ENCODE measurements at regions not wholly inside any gene's neighbourhood (a gene's known extent, or its start where the extent isn't known, plus 50 kb on each side); places are given as distances from the start of the nearest gene placed in this dataset.

DNA sequence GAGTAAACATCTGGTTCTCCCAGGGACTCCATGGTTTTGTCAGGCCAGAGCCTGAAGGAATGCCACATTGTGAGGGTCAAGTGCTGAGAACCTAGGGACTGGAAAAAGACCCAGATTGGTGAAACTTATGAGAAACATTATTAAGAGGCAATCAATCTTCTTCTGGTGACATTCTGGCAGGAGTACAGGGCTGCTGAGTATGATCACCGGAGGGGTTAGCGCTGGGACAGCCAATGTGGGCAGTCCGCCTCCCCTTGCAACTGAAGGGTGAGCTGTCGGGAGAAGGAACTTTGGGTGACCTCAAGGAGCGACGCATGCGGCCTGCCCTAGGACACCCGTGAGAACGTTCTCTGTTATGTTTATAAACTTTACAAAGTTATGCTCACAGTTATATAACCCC is 429.0 kb downstream of the LMO4 start:
- TF ChIP-seq, protein P1, sequence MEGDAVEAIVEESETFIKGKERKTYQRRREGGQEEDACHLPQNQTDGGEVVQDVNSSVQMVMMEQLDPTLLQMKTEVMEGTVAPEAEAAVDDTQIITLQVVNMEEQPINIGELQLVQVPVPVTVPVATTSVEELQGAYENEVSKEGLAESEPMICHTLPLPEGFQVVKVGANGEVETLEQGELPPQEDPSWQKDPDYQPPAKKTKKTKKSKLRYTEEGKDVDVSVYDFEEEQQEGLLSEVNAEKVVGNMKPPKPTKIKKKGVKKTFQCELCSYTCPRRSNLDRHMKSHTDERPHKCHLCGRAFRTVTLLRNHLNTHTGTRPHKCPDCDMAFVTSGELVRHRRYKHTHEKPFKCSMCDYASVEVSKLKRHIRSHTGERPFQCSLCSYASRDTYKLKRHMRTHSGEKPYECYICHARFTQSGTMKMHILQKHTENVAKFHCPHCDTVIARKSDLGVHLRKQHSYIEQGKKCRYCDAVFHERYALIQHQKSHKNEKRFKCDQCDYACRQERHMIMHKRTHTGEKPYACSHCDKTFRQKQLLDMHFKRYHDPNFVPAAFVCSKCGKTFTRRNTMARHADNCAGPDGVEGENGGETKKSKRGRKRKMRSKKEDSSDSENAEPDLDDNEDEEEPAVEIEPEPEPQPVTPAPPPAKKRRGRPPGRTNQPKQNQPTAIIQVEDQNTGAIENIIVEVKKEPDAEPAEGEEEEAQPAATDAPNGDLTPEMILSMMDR (IDR thresholded peaks at IDR 0.05; ENCODE audit: borderline replicate concordance, control extremely low read depth, extremely low read depth, insufficient read depth, missing control alignments), result no peak
- no peak for DNase-seq (ENCODE audit: low spot score)
- in situ Hi-C loops (cut with MboI; ENCODE audit: low sequenced_read_pairs, unreplicated experiment), result no loop called here

DNA sequence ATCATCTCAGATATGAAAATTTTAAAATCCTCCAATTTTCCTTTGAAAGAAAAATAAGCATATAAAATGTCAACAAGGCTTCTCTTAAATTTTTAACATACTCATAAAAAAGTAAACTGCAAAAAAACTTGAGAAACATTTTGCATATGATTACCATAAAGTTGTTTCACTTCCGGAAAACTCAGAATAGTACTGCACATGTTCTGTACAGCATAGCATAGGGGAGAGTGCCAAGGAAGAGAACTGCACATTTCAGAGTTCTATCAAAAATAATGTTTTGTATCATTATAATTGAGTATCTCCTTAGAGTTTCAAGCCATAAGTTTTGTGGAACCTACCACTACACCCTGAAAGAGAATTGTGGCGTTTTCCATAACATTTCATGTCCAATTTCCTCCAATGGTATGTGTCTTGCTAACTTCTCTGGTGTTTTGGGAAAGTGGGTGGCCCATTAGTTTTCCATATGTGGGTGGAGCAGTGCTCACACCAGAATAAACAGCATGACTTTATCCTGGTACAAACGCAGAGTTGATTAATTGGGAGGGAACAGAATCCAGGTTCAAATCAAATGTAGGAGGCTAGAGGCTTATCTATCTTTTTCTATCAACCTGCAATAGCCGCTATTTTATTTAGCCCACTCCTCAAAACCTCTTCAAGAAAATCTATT is 430.9 kb downstream of the LMO4 start:
- in situ Hi-C loops (cut with MboI; ENCODE audit: low sequenced_read_pairs, unreplicated experiment), result no loop called here
- DNase-seq (ENCODE audit: low spot score), result no peak
- TF ChIP-seq, protein P1 (IDR thresholded peaks at IDR 0.05; ENCODE audit: borderline replicate concordance, control extremely low read depth, extremely low read depth, insufficient read depth, missing control alignments), result no peak

GRCh38 chr1:87760155-87760554 is 431.5 kb downstream of the LMO4 start:
- DNase-seq (ENCODE audit: low spot score), result no peak
- in situ Hi-C loops (cut with MboI; ENCODE audit: low sequenced_read_pairs, unreplicated experiment), result no loop called here
- TF ChIP-seq, protein P1 (IDR thresholded peaks at IDR 0.05; ENCODE audit: borderline replicate concordance, control extremely low read depth, extremely low read depth, insufficient read depth, missing control alignments), result no peak

DNA sequence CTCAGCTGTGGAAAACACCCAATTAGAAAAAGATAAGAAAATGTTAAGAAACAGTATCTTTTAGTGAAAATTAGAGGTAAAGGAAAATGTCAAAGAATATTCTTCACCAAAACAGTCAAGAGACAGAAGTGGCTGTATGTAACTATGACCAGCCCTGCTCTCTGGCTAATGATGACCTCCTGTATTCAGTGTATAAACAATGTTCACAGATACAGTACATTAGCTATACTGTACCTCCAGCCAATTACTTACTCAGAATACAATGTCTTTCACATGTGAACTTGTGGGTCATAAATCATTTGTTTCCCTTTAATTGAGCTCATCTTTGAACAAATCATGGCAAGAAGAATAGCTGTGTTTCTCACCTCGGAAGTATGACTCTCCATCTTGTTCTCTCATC is 432.0 kb downstream of the LMO4 start:
- TF ChIP-seq, protein P1 (IDR thresholded peaks at IDR 0.05; ENCODE audit: borderline replicate concordance, control extremely low read depth, extremely low read depth, insufficient read depth, missing control alignments), result no peak
- in situ Hi-C loops (cut with MboI; ENCODE audit: low sequenced_read_pairs, unreplicated experiment), result no loop called here
- no peak for DNase-seq (ENCODE audit: low spot score)

GRCh38 chr1:87763483-87763882 is 434.8 kb downstream of the LMO4 start:
- TF ChIP-seq, protein P1 (IDR thresholded peaks at IDR 0.05; ENCODE audit: borderline replicate concordance, control extremely low read depth, extremely low read depth, insufficient read depth, missing control alignments), result no peak
- peak; percentile 13 for DNase-seq (ENCODE audit: low spot score)
- in situ Hi-C loops (cut with MboI; ENCODE audit: low sequenced_read_pairs, unreplicated experiment), result no loop called here

DNA sequence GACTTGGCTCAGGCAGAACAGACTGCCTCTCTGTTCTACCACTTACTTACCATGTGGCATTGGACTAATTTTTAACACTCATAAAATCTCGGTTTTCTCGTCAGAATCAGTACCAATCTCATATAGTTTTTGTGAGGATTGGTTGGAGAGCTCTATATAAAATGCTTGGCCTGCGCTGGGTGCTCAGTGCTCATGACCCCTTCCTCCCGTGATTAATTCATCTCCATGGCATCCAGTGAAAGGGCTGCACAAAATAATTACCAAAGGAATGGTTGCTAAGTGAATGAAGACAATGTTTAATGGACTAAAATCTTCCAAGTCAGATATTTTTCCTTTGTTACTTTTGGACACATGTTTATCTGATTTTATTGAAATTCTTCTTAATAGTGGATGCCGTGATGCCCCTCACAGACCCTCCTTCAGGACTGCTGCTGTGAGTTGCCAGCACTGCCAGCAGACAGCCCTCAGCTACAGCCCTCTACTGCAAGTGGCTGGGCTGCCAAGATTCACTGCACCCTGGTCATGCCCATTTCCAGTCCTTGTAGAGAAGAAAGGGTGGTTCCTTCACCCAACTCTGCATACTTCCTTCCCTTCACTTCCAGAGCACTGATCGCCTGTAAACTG is 436.5 kb downstream of the LMO4 start:
- no peak for DNase-seq (ENCODE audit: low spot score)
- TF ChIP-seq, protein P1 (IDR thresholded peaks at IDR 0.05; ENCODE audit: borderline replicate concordance, control extremely low read depth, extremely low read depth, insufficient read depth, missing control alignments), result no peak
- in situ Hi-C loops (cut with MboI; ENCODE audit: low sequenced_read_pairs, unreplicated experiment), result no loop called here
